GM19035 (cell line): ENCODE measurements at regions not wholly inside any gene's neighbourhood (a gene's known extent, or its start where the extent isn't known, plus 50 kb on each side); places are given as distances from the start of the nearest gene placed in this dataset.

Experiments used
- ATAC-seq: cut with Tn5 transposase; IDR thresholded peaks from one replicate; pipeline ENCODE4 v1.9.1; 2021; ENCODE audit not compliant: unreplicated experiment

- ATAC-seq, result no peak
These were observed 314.3 kb upstream of the RASGRP1 start for GRCh38 chr15:38878926-38879325.

GRCh38 chr15:38879909-38880471 lies 315.4 kb upstream of the RASGRP1 start:
- no peak for ATAC-seq

GRCh38 chr15:38882221-38882620 lies 317.6 kb upstream of the RASGRP1 start:
- no peak for ATAC-seq

GRCh38 chr15:38883987-38884386 lies 319.4 kb upstream of the RASGRP1 start:
- no peak for ATAC-seq

GRCh38 chr15:38885001-38885400 lies 320.4 kb upstream of the RASGRP1 start:
- no peak for ATAC-seq

GRCh38 chr15:38885471-38885952 lies 320.9 kb upstream of the RASGRP1 start:
- ATAC-seq, result no peak

GRCh38 chr15:38886315-38887163 lies 321.9 kb upstream of the RASGRP1 start:
- no peak for ATAC-seq

- no peak for ATAC-seq
These were observed 324.1 kb upstream of the RASGRP1 start for GRCh38 chr15:38888701-38889221.

GRCh38 chr15:38890194-38890593 lies 325.6 kb upstream of the RASGRP1 start:
- ATAC-seq, result no peak

GRCh38 chr15:38893925-38894242 lies 329.3 kb upstream of the RASGRP1 start:
- ATAC-seq, result no peak

GRCh38 chr15:38894243-38894948 lies 329.8 kb upstream of the RASGRP1 start:
- ATAC-seq, result no peak

- ATAC-seq, result no peak
These were observed 331.0 kb upstream of the RASGRP1 start for GRCh38 chr15:38895326-38896255.

GRCh38 chr15:38896647-38897046 lies 332.0 kb upstream of the RASGRP1 start:
- ATAC-seq, result no peak

GRCh38 chr15:38897551-38897950 lies 332.9 kb upstream of the RASGRP1 start:
- no peak for ATAC-seq

- ATAC-seq, result no peak
These were observed 333.6 kb upstream of the RASGRP1 start for GRCh38 chr15:38898236-38898635.

GRCh38 chr15:38899300-38899699 lies 334.7 kb upstream of the RASGRP1 start:
- ATAC-seq, result no peak

GRCh38 chr15:38904298-38904697 lies 339.7 kb upstream of the RASGRP1 start:
- ATAC-seq, result no peak

- ATAC-seq, result no peak
These were observed 341.0 kb upstream of the RASGRP1 start for GRCh38 chr15:38905632-38906031.

- ATAC-seq, result no peak
These were observed 356.4 kb upstream of the RASGRP1 start for GRCh38 chr15:38920966-38921365.

GRCh38 chr15:38921471-38921870 lies 356.9 kb upstream of the RASGRP1 start:
- no peak for ATAC-seq

- ATAC-seq, result no peak
These were observed 363.8 kb upstream of the RASGRP1 start for GRCh38 chr15:38928431-38928830.
